Neural crest cell (in vitro differentiated cells): ENCODE measurements at regions not wholly inside any gene's neighbourhood (a gene's known extent, or its start where the extent isn't known, plus 50 kb on each side); places are given as distances from the start of the nearest gene placed in this dataset.
"Not testable (repeated sequence)": the region's sequence is repeated elsewhere in the genome, so short reads cannot be mapped to it uniquely, and the experiment has no call there.

ENCODE experiments used
- DNase-seq: peaks from one replicate; pipeline ENCODE4 v3.0.0; 2021; ENCODE audit warnings: low read depth, mixed read lengths, low spot score
- H3K27ac Mint-ChIP-seq: one replicate; pipeline ENCODE4 v1.8.0; 2021; ENCODE audit warnings: mild to moderate bottlenecking, mixed read lengths; ENCODE audit not compliant: unreplicated experiment
- H3K27me3 Mint-ChIP-seq: 2 replicates; pipeline ENCODE4 v1.8.0; 2021; ENCODE audit warnings: low read depth, mild to moderate bottlenecking, mixed read lengths
- H3K36me3 Mint-ChIP-seq: 2 replicates; pipeline ENCODE4 v1.8.0; 2021; ENCODE audit warnings: low read depth, mild to moderate bottlenecking, mixed read lengths
- H3K4me1 Mint-ChIP-seq: 2 replicates; pipeline ENCODE4 v1.8.0; 2021; ENCODE audit warnings: mixed read lengths
- H3K4me3 Mint-ChIP-seq: one replicate; pipeline ENCODE4 v1.8.0; 2021; ENCODE audit warnings: mild to moderate bottlenecking, mixed read lengths
- H3K9me3 Mint-ChIP-seq: 2 replicates; pipeline ENCODE4 v1.8.0; 2021; ENCODE audit warnings: mixed read lengths
- CTCF ChIP-seq: fragments of 200-600 bp; sonication (generic); conservative IDR thresholded peaks from 2 replicates; pipeline ENCODE4 v1.5.0; 2021; ENCODE audit warnings: antibody characterized with exemption, mild to moderate bottlenecking

GRCh38 chr7:113030489-113030888, 56.1 kb downstream of the GPR85 start:
- no peaks in the 10 kb centered on the region for H3K9me3 Mint-ChIP-seq
- no peaks in the 10 kb centered on the region for H3K4me1 Mint-ChIP-seq
- H3K27ac Mint-ChIP-seq: no peak overlapping the region
- no peak for TF ChIP-seq CTCF
- H3K36me3 Mint-ChIP-seq: no peaks in the 10 kb centered on the region
- H3K27me3 Mint-ChIP-seq: no peaks in the 10 kb centered on the region
- no peak overlapping the region for H3K4me3 Mint-ChIP-seq
- DNase-seq: no peak

- no peak for DNase-seq
- no peak for TF ChIP-seq CTCF
- H3K36me3 Mint-ChIP-seq: no peaks in the 10 kb centered on the region
- H3K4me3 Mint-ChIP-seq: no peak overlapping the region
- no peaks in the 10 kb centered on the region for H3K4me1 Mint-ChIP-seq
- no peak overlapping the region for H3K27ac Mint-ChIP-seq
- H3K27me3 Mint-ChIP-seq: no peaks in the 10 kb centered on the region
- peaks cover 7% of the 10 kb centered on the region for H3K9me3 Mint-ChIP-seq
These were observed 59.7 kb downstream of the GPR85 start for GRCh38 chr7:113026941-113027340.

GRCh38 chr7:113017144-113017857, 69.3 kb downstream of the GPR85 start:
- H3K27ac Mint-ChIP-seq, H3K36me3 Mint-ChIP-seq, H3K4me1 Mint-ChIP-seq, H3K27me3 Mint-ChIP-seq, H3K4me3 Mint-ChIP-seq, H3K9me3 Mint-ChIP-seq, DNase-seq: not testable (repeated sequence)

- TF ChIP-seq CTCF: peak; percentile 74
- no peaks in the 10 kb centered on the region for H3K36me3 Mint-ChIP-seq
- H3K27ac Mint-ChIP-seq: no peak overlapping the region
- H3K4me3 Mint-ChIP-seq: no peak overlapping the region
- no peaks in the 10 kb centered on the region for H3K27me3 Mint-ChIP-seq
- H3K9me3 Mint-ChIP-seq: peaks cover 2% of the 10 kb centered on the region
- DNase-seq: no peak
- no peaks in the 10 kb centered on the region for H3K4me1 Mint-ChIP-seq
These were observed 71.5 kb downstream of the GPR85 start for GRCh38 chr7:113015034-113015645.

GRCh38 chr7:113013761-113014449, 72.7 kb downstream of the GPR85 start:
- Mint-ChIP-seq H3K4me3 (no peak overlapping the region), H3K4me1 (no peaks in the 10 kb centered on the region), H3K27ac (no peak overlapping the region), H3K36me3 (no peaks in the 10 kb centered on the region), H3K27me3 (no peaks in the 10 kb centered on the region), H3K9me3 (peaks cover 2% of the 10 kb centered on the region)
- TF ChIP-seq CTCF: no peak
- no peak for DNase-seq

- not testable (repeated sequence) for H3K27ac Mint-ChIP-seq, H3K9me3 Mint-ChIP-seq
These were observed 73.8 kb downstream of the GPR85 start for GRCh38 chr7:113012862-113013261.

More at GRCh38 chr7:113012862-113013261, 73.8 kb downstream of the GPR85 start:
- not testable (repeated sequence) for H3K4me3 Mint-ChIP-seq, H3K27me3 Mint-ChIP-seq, DNase-seq, H3K36me3 Mint-ChIP-seq, H3K4me1 Mint-ChIP-seq
